Thoracic aorta (tissue), 2 donors: ENCODE measurements at regions not wholly inside any gene's neighbourhood (a gene's known extent, or its start where the extent isn't known, plus 50 kb on each side); places are given as distances from the start of the nearest gene placed in this dataset.
"Not testable (repeated sequence)": the region's sequence is repeated elsewhere in the genome, so short reads cannot be mapped to it uniquely, and the experiment has no call there.

Experiments used
- ATAC-seq: fragments of 150-250 bp; one replicate; pipeline ENCODE4 v1.8.0; 2017; ENCODE audit warnings: low read depth; ENCODE audit not compliant: insufficient number of reproducible peaks, low FRiP score
- DNase-seq: peaks from one replicate; pipeline ENCODE4 v3.0.0-alpha.2; 2020; ENCODE audit warnings: low spot score
- H3K27ac ChIP-seq, 2 donors: fragments of 200-600 bp; sonication (generic); 1 replicate in 1 of 2; 2 replicates in 1 of 2; pipeline ENCODE4 v1.5.1; 2016; ENCODE audit warnings: mild to moderate bottlenecking in 2 of 2, moderate library complexity in 2 of 2
- H3K27me3 ChIP-seq: fragments of 200-600 bp; sonication (generic); replicated peaks from 2 replicates; pipeline ENCODE4 v1.6.0; 2016; ENCODE audit warnings: mild to moderate bottlenecking; ENCODE audit not compliant: insufficient read depth
- H3K36me3 ChIP-seq: fragments of 200-600 bp; sonication (generic); one replicate; pipeline ENCODE4 v1.5.1; 2016
- H3K4me1 ChIP-seq, 2 donors: fragments of 200-600 bp; sonication (generic); 1 replicate in 1 of 2; 2 replicates in 1 of 2; pipeline versions ENCODE4 v1.5.1 to v1.6.0; 2016; ENCODE audit warnings: low read depth in 2 of 2, mild to moderate bottlenecking in 1 of 2; ENCODE audit not compliant: control insufficient read depth in 1 of 2
- H3K4me3 ChIP-seq: fragments of 200-600 bp; sonication (generic); 2 replicates; pipeline ENCODE4 v1.5.1; 2016; ENCODE audit warnings: mild to moderate bottlenecking
- H3K9me3 ChIP-seq: fragments of 200-600 bp; sonication (generic); 2 replicates; pipeline ENCODE4 v1.5.1; 2016
- TF ChIP-seq, protein P1 (sequence below): fragments of 200-600 bp; sonication (generic); IDR thresholded peaks from one replicate; pipeline ENCODE4 v1.5.1; 2019; ENCODE audit warnings: antibody characterized with exemption

DNA sequence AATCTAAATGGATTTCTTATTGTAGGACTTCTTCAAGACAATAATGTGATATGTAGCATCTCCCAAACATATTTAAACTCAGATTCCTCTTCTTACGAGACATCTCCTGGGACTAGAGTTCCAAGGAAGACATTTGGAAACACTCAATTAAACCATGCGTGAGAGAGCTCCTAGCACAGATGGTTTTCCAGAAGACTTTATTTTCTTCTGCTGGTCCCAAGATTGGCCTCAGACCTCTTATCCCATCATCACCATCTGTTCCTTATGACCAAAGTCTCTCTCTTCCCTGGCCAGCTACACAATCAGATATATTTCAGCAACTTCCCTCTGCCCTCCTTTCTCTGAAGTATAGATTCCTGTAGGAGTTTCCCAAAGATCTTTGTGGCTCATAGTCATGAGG, 93.2 kb upstream of the JARID2 start:
- TF ChIP-seq, protein P1, sequence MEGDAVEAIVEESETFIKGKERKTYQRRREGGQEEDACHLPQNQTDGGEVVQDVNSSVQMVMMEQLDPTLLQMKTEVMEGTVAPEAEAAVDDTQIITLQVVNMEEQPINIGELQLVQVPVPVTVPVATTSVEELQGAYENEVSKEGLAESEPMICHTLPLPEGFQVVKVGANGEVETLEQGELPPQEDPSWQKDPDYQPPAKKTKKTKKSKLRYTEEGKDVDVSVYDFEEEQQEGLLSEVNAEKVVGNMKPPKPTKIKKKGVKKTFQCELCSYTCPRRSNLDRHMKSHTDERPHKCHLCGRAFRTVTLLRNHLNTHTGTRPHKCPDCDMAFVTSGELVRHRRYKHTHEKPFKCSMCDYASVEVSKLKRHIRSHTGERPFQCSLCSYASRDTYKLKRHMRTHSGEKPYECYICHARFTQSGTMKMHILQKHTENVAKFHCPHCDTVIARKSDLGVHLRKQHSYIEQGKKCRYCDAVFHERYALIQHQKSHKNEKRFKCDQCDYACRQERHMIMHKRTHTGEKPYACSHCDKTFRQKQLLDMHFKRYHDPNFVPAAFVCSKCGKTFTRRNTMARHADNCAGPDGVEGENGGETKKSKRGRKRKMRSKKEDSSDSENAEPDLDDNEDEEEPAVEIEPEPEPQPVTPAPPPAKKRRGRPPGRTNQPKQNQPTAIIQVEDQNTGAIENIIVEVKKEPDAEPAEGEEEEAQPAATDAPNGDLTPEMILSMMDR, result no peak
- no peak for DNase-seq
- no peaks in the 10 kb centered on the region for H3K36me3 ChIP-seq
- ATAC-seq, result no peak
- no peak overlapping the region for H3K4me3 ChIP-seq
- no peak overlapping the region for H3K27ac ChIP-seq
- no peaks in the 10 kb centered on the region for H3K4me1 ChIP-seq
- H3K27me3 ChIP-seq, result no peaks in the 10 kb centered on the region
- no peaks in the 10 kb centered on the region for H3K9me3 ChIP-seq

DNA sequence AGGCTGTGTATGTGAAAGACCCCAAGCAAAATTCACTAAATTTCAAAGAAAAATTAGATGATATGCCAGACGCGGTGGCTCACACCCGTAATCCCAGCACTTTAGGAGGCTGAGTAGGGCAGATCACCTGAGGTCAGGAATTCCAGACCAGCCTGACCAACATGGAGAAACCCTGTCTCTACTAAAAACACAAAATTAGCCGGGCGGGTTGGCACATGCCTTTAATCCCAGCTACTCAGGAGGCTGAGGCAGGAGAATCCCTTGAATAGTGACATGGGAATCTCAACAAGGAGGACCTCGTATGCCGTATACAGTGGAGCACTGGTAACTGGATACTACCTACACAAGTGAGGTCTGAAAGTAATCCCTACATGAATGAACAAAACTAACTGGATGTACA, 92.7 kb upstream of the JARID2 start:
- TF ChIP-seq, protein P1, result no peak
- no peak for ATAC-seq
- Histone ChIP-seq H3K4me1 (no peaks in the 10 kb centered on the region), H3K36me3 (no peaks in the 10 kb centered on the region), H3K9me3 (no peaks in the 10 kb centered on the region), H3K4me3 (no peak overlapping the region), H3K27me3 (no peaks in the 10 kb centered on the region), H3K27ac (no peak overlapping the region)
- no peak for DNase-seq

DNA sequence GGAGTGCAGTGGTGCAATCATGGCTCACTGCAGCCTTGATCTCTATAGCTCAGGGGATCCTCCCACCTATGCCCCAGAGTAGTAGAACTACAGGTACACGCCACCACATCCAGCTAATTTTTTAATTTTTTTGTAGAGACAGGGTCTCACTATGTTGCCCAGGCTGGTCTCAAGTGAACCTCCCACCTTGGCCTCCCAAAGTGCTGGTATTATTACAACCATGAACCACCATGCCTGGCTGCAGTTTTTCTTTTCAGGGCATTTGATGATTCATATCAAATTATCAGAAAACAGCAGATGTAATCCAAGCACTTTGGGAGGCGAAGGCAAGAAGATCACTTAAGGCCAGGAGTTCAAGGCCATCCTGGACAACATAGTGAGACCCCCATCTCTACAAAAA, 88.4 kb upstream of the JARID2 start:
- Histone ChIP-seq H3K9me3 (no peaks in the 10 kb centered on the region), H3K36me3 (no peaks in the 10 kb centered on the region), H3K4me1 (no peaks in the 10 kb centered on the region), H3K4me3 (no peak overlapping the region), H3K27me3 (no peaks in the 10 kb centered on the region), H3K27ac (no peak overlapping the region)
- DNase-seq (no peak), ATAC-seq (no peak)
- TF ChIP-seq, protein P1, result no peak

DNA sequence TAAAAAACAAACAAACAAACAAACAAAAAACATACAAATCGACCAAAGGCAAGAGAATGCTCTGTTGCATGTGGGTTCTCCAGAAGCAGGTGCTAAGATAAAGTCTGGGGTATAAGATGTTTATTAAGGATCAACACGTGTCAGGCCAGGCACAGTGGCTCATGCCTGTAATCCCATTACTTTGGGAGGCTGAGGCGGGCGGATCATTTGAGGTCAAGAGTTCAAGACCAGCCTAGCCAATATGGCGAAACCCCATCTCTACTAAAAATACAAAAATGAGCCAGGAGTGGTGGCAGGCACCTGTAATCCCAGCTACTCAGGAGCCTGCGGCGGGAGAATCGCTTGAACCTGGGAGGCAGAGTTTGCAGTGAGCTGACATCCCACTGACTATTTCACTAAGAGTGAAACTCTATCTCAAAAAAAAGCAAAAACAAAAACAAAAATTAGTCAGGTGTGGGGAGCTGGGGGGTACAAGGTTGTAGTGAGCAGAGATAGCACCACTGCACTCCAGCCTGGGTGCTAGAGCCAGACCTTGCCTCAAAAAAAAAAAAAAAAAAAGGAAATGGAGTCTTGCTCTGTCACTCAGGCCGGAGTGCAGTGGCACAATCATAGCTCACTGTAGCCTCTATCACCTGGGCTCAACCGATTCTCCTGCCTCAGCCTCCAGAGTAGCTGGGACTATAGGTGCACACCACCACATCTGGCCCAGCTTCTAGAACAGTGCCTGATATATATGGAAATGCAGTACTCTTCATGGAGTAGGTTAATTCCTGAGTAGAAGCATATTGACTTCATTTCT, 86.8 kb upstream of the JARID2 start:
- no peak for DNase-seq
- Histone ChIP-seq H3K27ac (no peak overlapping the region), H3K27me3 (no peaks in the 10 kb centered on the region)

DNA sequence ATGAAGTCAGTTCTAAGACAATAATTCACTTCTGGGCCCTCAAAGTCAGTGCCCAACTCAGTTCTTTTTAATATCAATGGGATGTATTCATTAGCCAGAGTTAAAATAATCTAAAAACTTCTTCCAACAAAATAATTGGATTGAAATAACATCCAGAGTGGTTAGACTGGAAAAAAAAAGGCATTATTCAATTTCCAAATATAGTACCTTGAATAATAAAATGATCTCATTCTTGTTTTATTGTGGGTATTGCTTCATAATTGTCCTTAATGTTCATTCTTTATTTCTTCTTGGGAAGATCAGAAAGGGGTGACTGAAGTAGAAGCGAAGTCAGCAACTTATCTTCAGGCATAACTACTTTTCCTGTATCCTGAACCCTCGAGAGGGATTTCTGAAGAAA, 85.1 kb upstream of the JARID2 start:
- H3K27me3 ChIP-seq, result no peaks in the 10 kb centered on the region
- no peak overlapping the region for H3K4me3 ChIP-seq
- H3K27ac ChIP-seq, result no peak overlapping the region
- no peaks in the 10 kb centered on the region for H3K4me1 ChIP-seq
- no peak for ATAC-seq
- no peaks in the 10 kb centered on the region for H3K9me3 ChIP-seq
- TF ChIP-seq, protein P1, result no peak
- no peaks in the 10 kb centered on the region for H3K36me3 ChIP-seq
- DNase-seq, result no peak

More for the DNA sequence above, 86.8 kb upstream of the JARID2 start:
- Histone ChIP-seq H3K36me3 (no peaks in the 10 kb centered on the region), H3K9me3 (no peaks in the 10 kb centered on the region), H3K4me3 (no peak overlapping the region), H3K4me1 (no peaks in the 10 kb centered on the region)
- TF ChIP-seq, protein P1, result no peak
- no peak for ATAC-seq

DNA sequence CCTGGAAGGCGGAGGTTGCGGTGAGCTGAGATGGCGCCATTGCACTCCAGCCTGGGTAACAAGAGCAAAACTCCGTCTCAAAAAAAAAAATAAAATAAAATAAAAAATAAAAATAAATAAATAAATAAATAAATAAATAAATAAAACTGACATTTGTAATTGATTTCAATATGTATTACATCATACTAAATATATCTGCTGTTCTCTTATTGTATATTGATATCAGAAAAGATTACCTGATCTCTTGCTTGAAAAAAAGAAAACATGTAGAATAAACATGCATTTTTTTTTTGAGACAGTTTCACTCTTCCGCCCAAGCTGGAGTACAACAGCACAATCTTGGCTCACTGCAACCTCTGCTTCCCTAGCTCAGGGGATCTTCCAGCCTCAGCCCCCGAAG, 81.0 kb upstream of the JARID2 start:
- not testable (repeated sequence) for H3K4me3 ChIP-seq, H3K27ac ChIP-seq, H3K4me1 ChIP-seq, ATAC-seq, DNase-seq, H3K9me3 ChIP-seq, H3K36me3 ChIP-seq, H3K27me3 ChIP-seq
